GM12872 (cell line): ENCODE measurements at regions not wholly inside any gene's neighbourhood (a gene's known extent, or its start where the extent isn't known, plus 50 kb on each side); places are given as distances from the start of the nearest gene placed in this dataset.

Experiments used
- TF ChIP-seq, protein P1 (sequence below): IDR thresholded peaks from 3 replicates; pipeline ENCODE4 v1.5.1; 2011; ENCODE audit warnings: low read depth, mild to moderate bottlenecking, low read length, moderate library complexity; ENCODE audit not compliant: insufficient read depth

DNA sequence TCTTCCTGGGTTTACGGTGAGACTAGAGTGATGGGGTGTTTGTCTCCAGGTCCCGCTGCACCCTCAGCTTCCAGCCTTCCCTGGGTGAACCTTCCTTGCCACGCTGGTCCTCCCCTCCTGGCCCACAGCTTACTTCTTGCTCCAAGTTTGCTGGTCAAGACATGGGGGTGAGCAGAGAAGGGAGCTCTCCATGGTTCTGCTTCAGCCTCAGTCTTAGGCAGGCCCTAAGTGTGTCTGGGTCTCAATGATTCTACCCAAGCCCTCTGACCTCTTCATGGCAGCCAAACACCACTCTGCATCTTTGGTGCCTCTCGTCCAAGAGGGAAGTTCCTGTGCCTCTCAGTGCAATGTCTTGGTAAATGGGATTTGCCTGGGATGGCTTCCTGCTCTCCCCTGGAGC is 356.5 kb upstream of the KLF6 start:
- TF ChIP-seq, protein P1, sequence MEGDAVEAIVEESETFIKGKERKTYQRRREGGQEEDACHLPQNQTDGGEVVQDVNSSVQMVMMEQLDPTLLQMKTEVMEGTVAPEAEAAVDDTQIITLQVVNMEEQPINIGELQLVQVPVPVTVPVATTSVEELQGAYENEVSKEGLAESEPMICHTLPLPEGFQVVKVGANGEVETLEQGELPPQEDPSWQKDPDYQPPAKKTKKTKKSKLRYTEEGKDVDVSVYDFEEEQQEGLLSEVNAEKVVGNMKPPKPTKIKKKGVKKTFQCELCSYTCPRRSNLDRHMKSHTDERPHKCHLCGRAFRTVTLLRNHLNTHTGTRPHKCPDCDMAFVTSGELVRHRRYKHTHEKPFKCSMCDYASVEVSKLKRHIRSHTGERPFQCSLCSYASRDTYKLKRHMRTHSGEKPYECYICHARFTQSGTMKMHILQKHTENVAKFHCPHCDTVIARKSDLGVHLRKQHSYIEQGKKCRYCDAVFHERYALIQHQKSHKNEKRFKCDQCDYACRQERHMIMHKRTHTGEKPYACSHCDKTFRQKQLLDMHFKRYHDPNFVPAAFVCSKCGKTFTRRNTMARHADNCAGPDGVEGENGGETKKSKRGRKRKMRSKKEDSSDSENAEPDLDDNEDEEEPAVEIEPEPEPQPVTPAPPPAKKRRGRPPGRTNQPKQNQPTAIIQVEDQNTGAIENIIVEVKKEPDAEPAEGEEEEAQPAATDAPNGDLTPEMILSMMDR = no peak

DNA sequence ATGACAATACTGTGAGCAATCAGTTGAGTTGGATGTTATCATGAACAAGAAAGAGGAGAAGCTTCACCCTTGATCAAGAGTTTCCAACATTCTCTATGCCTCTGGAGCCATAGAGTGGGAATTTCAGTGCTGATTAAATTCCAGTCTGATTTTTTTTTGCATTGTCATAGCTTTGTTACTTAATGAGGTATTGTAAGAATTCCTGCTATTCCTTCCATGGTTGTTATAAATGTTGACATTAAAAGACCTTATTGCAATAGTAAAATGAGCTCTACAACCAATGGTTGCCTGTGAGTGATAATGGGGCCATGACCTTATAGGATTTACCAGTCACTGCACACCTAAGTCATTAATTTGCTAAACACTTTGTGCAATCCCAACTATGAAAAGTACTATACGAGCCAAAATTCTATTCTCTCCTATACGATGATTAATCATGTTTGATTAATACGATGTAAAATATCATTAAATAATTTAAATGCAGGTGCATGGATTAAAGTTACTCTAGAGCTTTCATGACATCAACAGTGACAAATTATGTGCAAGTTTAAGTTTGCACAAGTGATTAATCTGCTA is 353.2 kb upstream of the KLF6 start:
- TF ChIP-seq, protein P1 = no peak

DNA sequence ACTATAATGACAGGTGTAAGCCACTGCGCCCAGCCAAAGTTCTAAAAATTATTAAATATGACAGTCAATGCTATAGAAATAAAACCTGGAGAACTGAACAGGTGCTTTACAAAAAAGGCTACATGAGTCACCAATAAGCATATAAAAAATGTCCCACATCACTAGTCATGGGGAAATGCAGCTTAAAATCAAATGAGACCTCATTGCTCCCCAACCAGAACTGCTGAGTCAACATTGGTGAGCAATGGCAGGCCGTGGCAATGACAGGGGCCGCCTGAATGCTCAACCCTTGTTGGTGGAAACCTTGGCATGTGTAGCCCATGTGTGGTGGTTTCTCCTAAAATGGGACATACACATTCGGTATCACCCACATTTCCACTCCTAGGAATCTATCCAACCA is 352.3 kb upstream of the KLF6 start:
- TF ChIP-seq, protein P1 = no peak

DNA sequence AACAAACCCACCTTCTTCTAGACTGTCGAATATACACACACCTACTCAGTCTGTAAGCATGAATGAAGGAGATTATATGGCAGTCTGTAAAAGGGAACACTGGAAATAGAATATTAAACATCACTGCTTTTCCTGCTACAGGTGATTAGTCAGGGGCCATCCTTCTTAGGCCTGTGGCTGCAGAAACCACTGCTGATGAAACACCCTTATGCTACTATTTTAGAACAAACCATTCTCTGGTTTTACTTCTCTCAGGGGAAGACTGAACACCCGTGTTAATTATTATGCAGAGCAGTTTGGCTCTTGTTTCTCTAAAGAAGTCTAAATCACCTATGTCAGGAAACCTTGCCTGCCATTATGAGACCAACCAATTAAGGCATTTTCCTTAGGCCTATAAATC is 351.1 kb upstream of the KLF6 start:
- TF ChIP-seq, protein P1 = no peak

DNA sequence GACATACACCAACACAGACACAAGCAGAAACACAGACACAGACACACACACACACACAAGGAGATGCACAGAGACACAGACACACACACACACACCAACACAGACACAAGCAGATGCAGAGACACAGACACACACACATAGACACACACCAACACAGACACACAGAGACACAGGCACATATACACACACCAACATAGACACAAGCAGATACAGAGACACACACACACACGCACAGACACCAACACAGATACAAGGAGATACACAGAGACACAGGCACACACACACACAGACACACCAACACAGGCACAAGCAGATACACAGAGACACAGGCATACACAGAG is 347.2 kb upstream of the KLF6 start:
- TF ChIP-seq, protein P1 = no peak

DNA sequence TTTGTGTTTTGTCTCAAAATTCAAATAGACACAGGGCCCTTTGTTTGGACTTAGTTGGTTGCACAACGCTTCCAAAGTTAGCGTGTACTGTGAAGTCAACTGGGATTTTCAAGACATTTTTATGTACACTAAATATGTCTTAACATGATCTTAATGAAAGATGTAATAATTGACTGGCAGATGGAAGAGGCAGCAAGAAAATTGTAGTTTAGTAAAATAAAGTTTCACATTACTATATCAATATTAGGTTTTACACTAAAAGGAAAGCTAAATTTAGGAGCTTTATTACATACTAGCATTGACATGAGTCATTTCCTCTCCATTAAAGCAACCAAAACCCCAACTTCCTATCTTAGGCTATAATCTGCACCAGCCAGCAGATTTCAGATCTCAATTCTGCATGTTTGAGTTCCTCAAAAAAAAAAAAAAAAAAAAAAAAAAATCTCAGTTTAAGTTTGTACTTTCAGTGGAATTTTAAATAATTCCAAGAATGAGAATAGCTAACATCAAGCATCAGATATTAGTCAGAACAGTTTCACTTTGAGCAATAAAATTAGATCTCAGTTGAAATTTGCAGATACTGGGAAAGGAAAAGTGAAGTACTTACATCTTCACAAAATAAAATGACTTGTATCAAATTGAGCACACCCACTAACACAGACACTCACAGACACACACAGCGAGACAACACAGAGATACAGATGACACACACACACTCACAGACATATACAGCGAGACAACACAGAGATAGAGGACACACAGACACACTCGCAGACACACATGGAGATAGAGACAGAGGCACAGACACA is 346.6 kb upstream of the KLF6 start:
- TF ChIP-seq, protein P1 = no peak

DNA sequence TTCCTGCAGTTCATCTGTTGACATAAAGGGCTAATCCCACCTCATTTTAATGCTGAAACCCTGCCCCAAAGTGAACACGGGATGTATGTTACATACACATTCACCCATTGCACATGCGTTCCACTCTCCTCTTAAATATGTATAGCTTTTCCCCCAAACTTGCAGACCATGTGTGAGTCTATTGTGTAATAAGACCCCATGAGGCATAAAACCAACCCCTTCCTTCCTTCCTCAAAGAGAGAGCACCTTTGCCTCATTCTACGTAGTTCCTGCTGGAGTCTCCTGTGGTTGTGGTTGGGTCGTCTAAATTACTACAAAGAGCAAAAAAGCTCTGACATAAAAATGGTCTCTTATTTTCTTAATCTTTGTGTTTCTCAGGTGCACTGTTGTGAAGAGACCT is 345.7 kb upstream of the KLF6 start:
- TF ChIP-seq, protein P1 = no peak
